Peyer's patch (tissue), 4 donors: ENCODE measurements at regions not wholly inside any gene's neighbourhood (a gene's known extent, or its start where the extent isn't known, plus 50 kb on each side); places are given as distances from the start of the nearest gene placed in this dataset.

Experiments used
- POLR2A ChIP-seq, 2 donors: fragments of 450-650 bp; IDR thresholded peaks; one replicate each; pipeline ENCODE4 v1.5.1; 2017; ENCODE audit warnings: antibody characterized with exemption in 2 of 2, mild to moderate bottlenecking in 2 of 2, moderate library complexity in 2 of 2
- TF ChIP-seq, protein P1 (sequence below), 6 experiments: fragments of 450-650 bp in 4 of 6; fragments of 200-600 bp in 2 of 6; sonication (generic) in 1 of 6; IDR thresholded peaks; one replicate each; pipeline ENCODE4 v1.5.1; 2017 to 2019; ENCODE audit warnings: antibody characterized with exemption in 6 of 6, mild to moderate bottlenecking in 3 of 6, moderate library complexity in 1 of 6

DNA sequence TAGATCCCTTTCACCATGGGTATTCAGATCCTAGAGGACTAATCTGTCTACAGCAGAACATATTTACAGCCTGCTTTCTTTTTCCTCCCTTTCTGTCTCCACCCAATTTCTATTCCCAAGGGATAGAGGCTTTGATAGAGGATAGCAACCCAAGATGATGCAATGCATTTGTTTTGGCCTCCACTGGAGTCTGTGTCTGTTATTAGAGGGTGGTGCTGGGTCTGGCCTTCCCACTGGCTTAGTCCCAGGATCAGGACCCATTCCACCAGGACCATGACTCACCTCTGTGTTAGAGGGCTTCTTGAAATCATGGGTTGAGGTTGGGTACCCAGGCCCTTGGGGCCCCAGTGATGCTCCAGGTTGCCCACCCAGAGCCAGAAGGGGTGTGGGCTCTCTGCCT is 239.7 kb upstream of the TNP1 start:
- TF ChIP-seq POLR2A (IDR thresholded peaks at IDR 0.05), result no peak
- TF ChIP-seq, protein P1, sequence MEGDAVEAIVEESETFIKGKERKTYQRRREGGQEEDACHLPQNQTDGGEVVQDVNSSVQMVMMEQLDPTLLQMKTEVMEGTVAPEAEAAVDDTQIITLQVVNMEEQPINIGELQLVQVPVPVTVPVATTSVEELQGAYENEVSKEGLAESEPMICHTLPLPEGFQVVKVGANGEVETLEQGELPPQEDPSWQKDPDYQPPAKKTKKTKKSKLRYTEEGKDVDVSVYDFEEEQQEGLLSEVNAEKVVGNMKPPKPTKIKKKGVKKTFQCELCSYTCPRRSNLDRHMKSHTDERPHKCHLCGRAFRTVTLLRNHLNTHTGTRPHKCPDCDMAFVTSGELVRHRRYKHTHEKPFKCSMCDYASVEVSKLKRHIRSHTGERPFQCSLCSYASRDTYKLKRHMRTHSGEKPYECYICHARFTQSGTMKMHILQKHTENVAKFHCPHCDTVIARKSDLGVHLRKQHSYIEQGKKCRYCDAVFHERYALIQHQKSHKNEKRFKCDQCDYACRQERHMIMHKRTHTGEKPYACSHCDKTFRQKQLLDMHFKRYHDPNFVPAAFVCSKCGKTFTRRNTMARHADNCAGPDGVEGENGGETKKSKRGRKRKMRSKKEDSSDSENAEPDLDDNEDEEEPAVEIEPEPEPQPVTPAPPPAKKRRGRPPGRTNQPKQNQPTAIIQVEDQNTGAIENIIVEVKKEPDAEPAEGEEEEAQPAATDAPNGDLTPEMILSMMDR (IDR thresholded peaks at IDR 0.05), result no peak
